Heart right ventricle (tissue), 16 donors: ENCODE measurements at regions not wholly inside any gene's neighbourhood (a gene's known extent, or its start where the extent isn't known, plus 50 kb on each side); places are given as distances from the start of the nearest gene placed in this dataset.

ENCODE experiments used
- ATAC-seq, 8 donors: fragments of 200-7000 bp; cut with Tn5 transposase; one replicate each; pipeline ENCODE4 v1.9.1; 2020; ENCODE audit warnings: mild to moderate bottlenecking in 8 of 8, moderate library complexity in 8 of 8, moderate number of reproducible peaks in 1 of 8
- DNase-seq, 2 donors: peaks; one replicate each; pipeline ENCODE4 v3.0.0-alpha.2; 2020
- H3K27ac ChIP-seq, 10 donors: fragments of 200-600 bp; sonication (generic) in 2 of 10; one replicate each; pipeline versions ENCODE4 v1.5.0 to v1.8.0; 2020 to 2022; ENCODE audit warnings: mild to moderate bottlenecking in 3 of 10
- H3K27me3 ChIP-seq, 7 donors: fragments of 200-600 bp; one replicate each; pipeline ENCODE4 v1.8.0; 2021 to 2022; ENCODE audit warnings: mild to moderate bottlenecking in 2 of 7
- H3K36me3 ChIP-seq, 9 donors: fragments of 200-600 bp; sonication (generic) in 1 of 9; one replicate each; pipeline versions ENCODE4 v1.5.0 to v1.8.0; 2020 to 2022; ENCODE audit warnings: mild to moderate bottlenecking in 2 of 9
- H3K4me1 ChIP-seq, 9 donors: fragments of 200-600 bp; sonication (generic) in 1 of 9; one replicate each; pipeline versions ENCODE4 v1.5.0 to v1.8.0; 2020 to 2022; ENCODE audit warnings: mild to moderate bottlenecking in 4 of 9
- H3K4me3 ChIP-seq, 10 donors: fragments of 200-600 bp; sonication (generic) in 2 of 10; one replicate each; pipeline versions ENCODE4 v1.5.0 to v1.8.0; 2020 to 2022; ENCODE audit warnings: mild to moderate bottlenecking in 7 of 10, moderate library complexity in 2 of 10
- H3K9me3 ChIP-seq, 11 donors: fragments of 200-600 bp in 10 of 11; sonication (generic) in 2 of 11; one replicate each; pipeline versions ENCODE4 v1.5.0 to v1.8.0; 2013 to 2022; ENCODE audit warnings: mild to moderate bottlenecking in 2 of 11, control low read depth in 1 of 11, moderate library complexity in 1 of 11
- CTCF ChIP-seq, 9 donors: fragments of 200-600 bp; sonication (generic) in 2 of 9; IDR thresholded peaks; one replicate each; pipeline versions ENCODE4 v1.5.0 to v1.8.0; 2021 to 2022; ENCODE audit warnings: antibody characterized with exemption in 9 of 9, mild to moderate bottlenecking in 5 of 9, moderate library complexity in 1 of 9
- WGBS, 2 donors: extraction: QIAGEN DNeasy Blood & Tissue Kit; methylation state at CpG; one replicate each; pipeline ENCODE4 v1.1.7; 2013; ENCODE audit warnings: inconsistent platforms in 1 of 2; 5-methylcytosine and 5-hydroxymethylcytosine counted together
- intact Hi-C, 10 donors: fragments of 100-400 bp; cut with DNase I; formaldehyde crosslinking; loops; one replicate each; pipeline versions ENCODE4 v1.11.1 to v1.14.2; 2022
- donor health status: Arrhythmogenic right ventricular cardiomyopathy.
- donor health status: ischemic (EF 13 %, LVEDD 7.1; RV severe dilation, severe dysfunction).
- donor health status: healthy with polysubstance abuse.
- donor health status: DM: no; HTN: yes; CAD: no.
- donor health status: DM: no; HTN: no; CAD: no.
- donor health status: ischemic (EF 25% LVEDD 6.9; RV normal size, moderate dysfunction).
- donor health status: ischemic (EF 25% LVEDD 5.7; RV mildly dilated, moderate dysfunction).
- donor health status: healthy.
- donor health status: DM: yes; HTN: yes; CAD: no.
- donor health status: Ischemic cardiomyopathy.
- donor health status: ischemic (EF 35%, LVEDD 5.7; RV mildly dilated, moderate dysfunction).
- donor health status: nonischemic (EF 11% LVEDD 7.7; RV severe dilation, severe dysfunction).
- donor health status: DM: yes; HTN: yes; CAD: no.
- donor health status: PGD.
- donor health status: ischemic (EF 29% LVEDD 5.4; RV normal size, mild dysfunction).
- donor health status: nonischemic (EF 23%, LVEDD 6.1; RV moderate dilation, normal function).

GRCh38 chr4:102437111-102437510 is 64.0 kb upstream of the NFKB1 start:
- Histone ChIP-seq H3K27me3 (no peaks in the 10 kb centered on the region), H3K9me3 (peaks cover 0 to 6% (median 0%) of the 10 kb centered on the region in 11 donors), H3K27ac (no peak overlapping the region), H3K4me1 (peaks cover 0 to 19% (median 18%) of the 10 kb centered on the region in 9 donors), H3K36me3 (no peaks in the 10 kb centered on the region), H3K4me3 (no peak overlapping the region)
- 88 to 89% methylated on average over 3 of the region's 3 CpGs for WGBS, 2 donors
- no peak for ATAC-seq
- no peak for DNase-seq
- intact Hi-C loops, result loop anchor here in 3 of 10 donors (5.0 to 10.0 kb wide), 3 partner anchors 578 to 658 kb away; partner anchors contain the start of genes BDH2 (in 2 of the 3) and SLC9B1 (in 2 of the 3)
- TF ChIP-seq CTCF (IDR thresholded peaks at IDR 0.05), result no peak

- Histone ChIP-seq H3K9me3 (peaks cover 0 to 6% (median 0%) of the 10 kb centered on the region in 11 donors), H3K27me3 (no peaks in the 10 kb centered on the region), H3K4me1 (peaks cover 0 to 19% (median 18%) of the 10 kb centered on the region in 9 donors), H3K4me3 (no peak overlapping the region), H3K27ac (peak overlapping the region in 5 of 10 donors; percentile 33 to 73 (median 56)), H3K36me3 (no peaks in the 10 kb centered on the region)
- DNase-seq (no peak), ATAC-seq (peak in 4 of 8 donors; percentile 9 to 43 (median 24))
- no peak for TF ChIP-seq CTCF (IDR thresholded peaks at IDR 0.05)
- 72 to 78% methylated on average over 4 of the region's 4 CpGs for WGBS, 2 donors
- intact Hi-C loops, result loop anchor here in 3 of 10 donors (5.0 to 10.0 kb wide), 3 partner anchors 576 to 656 kb away; partner anchors contain the start of genes BDH2 (in 2 of the 3) and SLC9B1 (in 2 of the 3)
Observed at GRCh38 chr4:102438396-102439235, 62.5 kb upstream of the NFKB1 start.

DNA sequence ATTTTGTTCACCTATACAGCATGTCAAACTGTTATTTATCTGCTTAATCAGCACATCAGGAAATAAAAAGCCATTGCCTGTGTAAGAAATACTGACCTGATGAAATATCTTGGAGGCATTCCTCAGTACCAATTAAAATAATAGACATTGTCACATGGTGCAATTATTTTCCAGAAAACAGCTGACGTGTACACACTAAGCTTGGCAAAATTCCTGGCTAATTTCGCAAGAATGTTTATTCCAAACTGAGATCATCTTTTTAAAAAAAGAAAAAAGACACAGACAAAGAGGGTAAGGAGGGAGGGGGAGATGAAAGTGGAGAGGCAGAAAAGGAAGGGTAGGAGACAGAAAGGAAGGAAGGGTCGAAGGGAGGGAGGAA is 61.9 kb upstream of the NFKB1 start:
- WGBS, 2 donors, result 18 to 41% methylated on average over 3 of the region's 3 CpGs
- peaks cover 0 to 6% (median 0%) of the 10 kb centered on the region in 11 donors for H3K9me3 ChIP-seq
- no peak for TF ChIP-seq CTCF (IDR thresholded peaks at IDR 0.05)
- H3K4me3 ChIP-seq, result no peak overlapping the region
- peak overlapping the region in 7 of 10 donors; percentile 16 to 73 (median 56) for H3K27ac ChIP-seq
- H3K36me3 ChIP-seq, result no peaks in the 10 kb centered on the region
- H3K4me1 ChIP-seq, result peaks cover 0 to 19% (median 18%) of the 10 kb centered on the region in 9 donors
- peak in 7 of 8 donors; percentile 75 to 88 (median 82) for ATAC-seq
- DNase-seq, result peak in 1 of 2 donors; percentile 46
- H3K27me3 ChIP-seq, result no peaks in the 10 kb centered on the region
- intact Hi-C loops, result loop anchor here in 3 of 10 donors (5.0 to 10.0 kb wide), 3 partner anchors 576 to 656 kb away; partner anchors contain the start of genes BDH2 (in 2 of the 3) and SLC9B1 (in 2 of the 3)

DNA sequence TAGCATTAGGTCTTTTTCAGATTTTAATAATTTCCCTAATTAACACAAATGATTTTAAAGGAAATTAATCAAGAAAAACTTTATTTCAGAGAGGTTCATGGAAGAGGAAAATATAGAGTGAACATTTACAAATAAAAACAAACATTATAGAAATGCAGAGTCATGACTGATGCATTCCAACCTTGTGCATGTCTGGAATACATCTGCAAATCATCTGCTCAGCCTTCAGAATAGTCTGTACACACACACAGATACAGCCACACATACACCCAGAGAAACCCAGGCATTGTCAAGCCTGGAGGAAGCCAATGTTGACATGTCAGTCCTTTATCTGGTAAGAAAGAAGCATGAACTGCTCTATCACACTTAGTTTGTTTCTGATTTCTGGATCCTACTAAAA is 61.3 kb upstream of the NFKB1 start:
- no peak for TF ChIP-seq CTCF (IDR thresholded peaks at IDR 0.05)
- Histone ChIP-seq H3K36me3 (no peaks in the 10 kb centered on the region), H3K27ac (peak overlapping the region in 6 of 10 donors; percentile 16 to 57 (median 54)), H3K4me3 (no peak overlapping the region), H3K4me1 (peaks cover 0 to 19% (median 18%) of the 10 kb centered on the region in 9 donors), H3K27me3 (no peaks in the 10 kb centered on the region), H3K9me3 (peaks cover 0 to 3% (median 0%) of the 10 kb centered on the region in 11 donors)
- DNase-seq (no peak), ATAC-seq (peak in 7 of 8 donors; percentile 44 to 79 (median 71))
- intact Hi-C loops, result loop anchor here in 7 of 10 donors (5.0 to 10.0 kb wide), 7 partner anchors 175 to 655 kb away; partner anchors contain the start of genes BDH2 (in 3 of the 7) and SLC9B1 (in 2 of the 7)
